ENCODE measurements at regions not wholly inside any gene's neighbourhood (a gene's known extent, or its start where the extent isn't known, plus 50 kb on each side); places are given as distances from the start of the nearest gene placed in this dataset.

DNA sequence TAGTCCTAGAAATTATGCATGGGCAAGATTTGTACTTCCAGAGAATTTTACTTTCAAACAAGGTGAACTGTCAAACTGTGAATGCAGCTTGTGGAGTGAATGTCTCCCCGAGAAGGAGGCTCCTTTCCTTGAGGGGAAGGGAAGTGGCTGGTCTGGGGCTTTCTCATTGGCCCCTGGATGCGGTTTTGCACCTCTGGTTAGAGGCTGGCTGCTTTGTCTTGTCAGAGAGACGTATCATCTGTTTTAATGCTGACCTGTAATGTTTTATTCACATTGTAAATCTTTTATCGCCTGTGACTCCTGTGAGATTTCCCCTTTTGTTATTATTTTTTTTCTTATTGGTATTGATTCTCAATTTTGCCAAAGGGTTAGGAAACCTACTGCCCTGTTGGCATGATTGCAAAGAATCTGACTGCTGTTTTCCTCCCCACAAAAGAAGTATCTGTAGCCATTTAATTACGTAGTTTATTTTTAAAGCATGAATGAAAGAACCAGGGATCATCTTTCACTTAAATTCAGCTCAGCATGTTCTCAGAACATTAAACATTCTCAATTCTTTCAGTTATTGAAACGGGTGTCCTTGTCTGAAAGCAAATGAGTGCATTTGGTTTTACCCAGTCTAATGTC is 238.3 kb upstream of the NFE2L3 start:
- no peak for ATAC-seq (ENCODE audit: poor library complexity)
- no peak overlapping the region for H3K4me3 Mint-ChIP-seq

GRCh38 chr7:25918731-25919130 is 233.3 kb upstream of the NFE2L3 start:
- H3K4me3 ChIP-seq (ENCODE audit: low read length), result no peak overlapping the region
- H3K4me3 Mint-ChIP-seq, result no peak overlapping the region
- ChIA-PET CTCF (no interaction called here), POLR2A (no interaction called here)
- H3K4me1 Mint-ChIP-seq (ENCODE audit: low read depth), result no peaks in the 10 kb centered on the region
- peaks cover 36% of the 10 kb centered on the region for H3K27me3 Mint-ChIP-seq
- TF ChIP-seq, protein P1, sequence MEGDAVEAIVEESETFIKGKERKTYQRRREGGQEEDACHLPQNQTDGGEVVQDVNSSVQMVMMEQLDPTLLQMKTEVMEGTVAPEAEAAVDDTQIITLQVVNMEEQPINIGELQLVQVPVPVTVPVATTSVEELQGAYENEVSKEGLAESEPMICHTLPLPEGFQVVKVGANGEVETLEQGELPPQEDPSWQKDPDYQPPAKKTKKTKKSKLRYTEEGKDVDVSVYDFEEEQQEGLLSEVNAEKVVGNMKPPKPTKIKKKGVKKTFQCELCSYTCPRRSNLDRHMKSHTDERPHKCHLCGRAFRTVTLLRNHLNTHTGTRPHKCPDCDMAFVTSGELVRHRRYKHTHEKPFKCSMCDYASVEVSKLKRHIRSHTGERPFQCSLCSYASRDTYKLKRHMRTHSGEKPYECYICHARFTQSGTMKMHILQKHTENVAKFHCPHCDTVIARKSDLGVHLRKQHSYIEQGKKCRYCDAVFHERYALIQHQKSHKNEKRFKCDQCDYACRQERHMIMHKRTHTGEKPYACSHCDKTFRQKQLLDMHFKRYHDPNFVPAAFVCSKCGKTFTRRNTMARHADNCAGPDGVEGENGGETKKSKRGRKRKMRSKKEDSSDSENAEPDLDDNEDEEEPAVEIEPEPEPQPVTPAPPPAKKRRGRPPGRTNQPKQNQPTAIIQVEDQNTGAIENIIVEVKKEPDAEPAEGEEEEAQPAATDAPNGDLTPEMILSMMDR (IDR thresholded peaks at IDR 0.05), result no peak
- H3K36me3 ChIP-seq (ENCODE audit: insufficient read depth, low read length), result no peaks in the 10 kb centered on the region
- no peak for DNase-seq
- ATAC-seq (ENCODE audit: poor library complexity), result no peak
- no peaks in the 10 kb centered on the region for H3K36me3 Mint-ChIP-seq (ENCODE audit: low read depth)
- intact Hi-C loops (cut with DNase I, micrococcal nuclease), result no loop called here
- H3K27me3 ChIP-seq (ENCODE audit: control insufficient read depth in 1 of 2, insufficient read depth in 2 of 2, low read length in 2 of 2), result peaks cover 0 to 13% of the 10 kb centered on the region in 2 experiments
- peaks cover 10% of the 10 kb centered on the region for H3K9me3 Mint-ChIP-seq
- H3K27ac Mint-ChIP-seq, result no peak overlapping the region
- no peak overlapping the region for H3K27ac ChIP-seq (ENCODE audit: low read depth in 1 of 2, low read length in 2 of 2)
- H3K4me1 ChIP-seq (ENCODE audit: insufficient read depth, low read length), result no peaks in the 10 kb centered on the region
- H3K9me3 ChIP-seq (ENCODE audit: control insufficient read depth in 1 of 2, insufficient read depth in 1 of 2, low read length in 2 of 2), result peaks cover 0 to 12% of the 10 kb centered on the region in 2 experiments

More for the DNA sequence above, 238.3 kb upstream of the NFE2L3 start:
- POLR2A ChIA-PET, result no interaction called here
- Mint-ChIP-seq H3K9me3 (peaks cover 7% of the 10 kb centered on the region), H3K27ac (no peak overlapping the region), H3K27me3 (peaks cover 24% of the 10 kb centered on the region), H3K4me1 (ENCODE audit: low read depth) (no peaks in the 10 kb centered on the region), H3K36me3 (ENCODE audit: low read depth) (no peaks in the 10 kb centered on the region)
- Histone ChIP-seq H3K4me1 (ENCODE audit: insufficient read depth, low read length) (no peaks in the 10 kb centered on the region), H3K27me3 (ENCODE audit: control insufficient read depth in 1 of 2, insufficient read depth in 2 of 2, low read length in 2 of 2) (peaks cover 0 to 5% of the 10 kb centered on the region in 2 experiments), H3K36me3 (ENCODE audit: insufficient read depth, low read length) (no peaks in the 10 kb centered on the region), H3K27ac (ENCODE audit: low read depth in 1 of 2, low read length in 2 of 2) (no peak overlapping the region), H3K9me3 (ENCODE audit: control insufficient read depth in 1 of 2, insufficient read depth in 1 of 2, low read length in 2 of 2) (peaks cover 0 to 4% of the 10 kb centered on the region in 2 experiments), H3K4me3 (ENCODE audit: low read length) (no peak overlapping the region)
- DNase-seq, result peak in 1 of 14 experiments; percentile 39
- TF ChIP-seq, protein P1 (IDR thresholded peaks at IDR 0.05), result no peak
- CTCF ChIA-PET, result no interaction called here
- intact Hi-C loops (cut with DNase I, micrococcal nuclease), result no loop called here

- intact Hi-C loops (cut with DNase I, micrococcal nuclease), result no loop called here
- Histone ChIP-seq H3K4me1 (ENCODE audit: insufficient read depth, low read length) (no peaks in the 10 kb centered on the region), H3K36me3 (ENCODE audit: insufficient read depth, low read length) (no peaks in the 10 kb centered on the region), H3K27me3 (ENCODE audit: control insufficient read depth in 1 of 2, insufficient read depth in 2 of 2, low read length in 2 of 2) (peaks cover 0 to 8% of the 10 kb centered on the region in 2 experiments), H3K9me3 (ENCODE audit: control insufficient read depth in 1 of 2, insufficient read depth in 1 of 2, low read length in 2 of 2) (peaks cover 0 to 12% of the 10 kb centered on the region in 2 experiments), H3K27ac (ENCODE audit: low read depth in 1 of 2, low read length in 2 of 2) (no peak overlapping the region), H3K4me3 (ENCODE audit: low read length) (no peak overlapping the region)
- H3K27ac Mint-ChIP-seq, result no peak overlapping the region
- TF ChIP-seq, protein P1 (IDR thresholded peaks at IDR 0.05), result no peak
- H3K36me3 Mint-ChIP-seq (ENCODE audit: low read depth), result no peaks in the 10 kb centered on the region
- no peaks in the 10 kb centered on the region for H3K4me1 Mint-ChIP-seq (ENCODE audit: low read depth)
- DNase-seq (no peak), ATAC-seq (ENCODE audit: poor library complexity) (no peak)
- peaks cover 30% of the 10 kb centered on the region for H3K27me3 Mint-ChIP-seq
- no peak overlapping the region for H3K4me3 Mint-ChIP-seq
- peaks cover 11% of the 10 kb centered on the region for H3K9me3 Mint-ChIP-seq
- CTCF ChIA-PET, result no interaction called here
- POLR2A ChIA-PET, result no interaction called here
Observed at GRCh38 chr7:25922296-25922695, 229.7 kb upstream of the NFE2L3 start.
